GM10266 (cell line): ENCODE measurements at regions not wholly inside any gene's neighbourhood (a gene's known extent, or its start where the extent isn't known, plus 50 kb on each side); places are given as distances from the start of the nearest gene placed in this dataset.

Source experiments
- DNase-seq: peaks from one replicate; pipeline ENCODE4 v3.0.0; 2012; ENCODE audit errors: extremely low spot score
- TF ChIP-seq, protein P1 (sequence below): IDR thresholded peaks from 2 replicates; pipeline ENCODE4 v1.5.1; 2012; ENCODE audit warnings: mild to moderate bottlenecking, low read depth; ENCODE audit not compliant: control insufficient read depth, insufficient read depth; ENCODE audit errors: missing control alignments

- TF ChIP-seq, protein P1, sequence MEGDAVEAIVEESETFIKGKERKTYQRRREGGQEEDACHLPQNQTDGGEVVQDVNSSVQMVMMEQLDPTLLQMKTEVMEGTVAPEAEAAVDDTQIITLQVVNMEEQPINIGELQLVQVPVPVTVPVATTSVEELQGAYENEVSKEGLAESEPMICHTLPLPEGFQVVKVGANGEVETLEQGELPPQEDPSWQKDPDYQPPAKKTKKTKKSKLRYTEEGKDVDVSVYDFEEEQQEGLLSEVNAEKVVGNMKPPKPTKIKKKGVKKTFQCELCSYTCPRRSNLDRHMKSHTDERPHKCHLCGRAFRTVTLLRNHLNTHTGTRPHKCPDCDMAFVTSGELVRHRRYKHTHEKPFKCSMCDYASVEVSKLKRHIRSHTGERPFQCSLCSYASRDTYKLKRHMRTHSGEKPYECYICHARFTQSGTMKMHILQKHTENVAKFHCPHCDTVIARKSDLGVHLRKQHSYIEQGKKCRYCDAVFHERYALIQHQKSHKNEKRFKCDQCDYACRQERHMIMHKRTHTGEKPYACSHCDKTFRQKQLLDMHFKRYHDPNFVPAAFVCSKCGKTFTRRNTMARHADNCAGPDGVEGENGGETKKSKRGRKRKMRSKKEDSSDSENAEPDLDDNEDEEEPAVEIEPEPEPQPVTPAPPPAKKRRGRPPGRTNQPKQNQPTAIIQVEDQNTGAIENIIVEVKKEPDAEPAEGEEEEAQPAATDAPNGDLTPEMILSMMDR = no peak
These were observed 119.7 kb downstream of the PTCSC3 start for GRCh38 chr14:36056845-36057244.

GRCh38 chr14:36055681-36056225 is 120.8 kb downstream of the PTCSC3 start:
- TF ChIP-seq, protein P1 = no peak
- DNase-seq = no peak

More at GRCh38 chr14:36056845-36057244, 119.7 kb downstream of the PTCSC3 start:
- DNase-seq = no peak

- TF ChIP-seq, protein P1 = no peak
- no peak for DNase-seq
These were observed 121.5 kb downstream of the PTCSC3 start for GRCh38 chr14:36055052-36055378.

- no peak for DNase-seq
- TF ChIP-seq, protein P1 = no peak
These were observed 122.0 kb downstream of the PTCSC3 start for GRCh38 chr14:36054353-36055051.

DNA sequence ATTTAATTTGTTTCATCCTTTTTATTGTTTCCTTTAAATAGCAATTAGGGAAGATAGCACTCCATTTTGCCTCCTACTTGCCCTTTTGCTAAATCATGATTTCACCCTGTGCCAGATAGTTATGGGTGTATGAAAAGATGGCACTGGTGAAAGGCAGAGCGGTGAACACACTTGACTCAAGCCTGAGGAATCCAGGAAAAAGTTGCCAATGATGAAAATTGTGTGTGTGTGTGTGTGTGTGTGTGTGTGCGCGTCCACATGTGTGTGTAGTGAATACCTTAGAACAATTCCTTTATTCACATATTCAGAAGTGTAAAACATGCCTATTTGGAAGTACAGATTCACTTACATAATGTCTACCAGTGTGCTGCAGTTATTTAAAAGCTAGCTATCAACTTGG is 123.8 kb downstream of the PTCSC3 start:
- TF ChIP-seq, protein P1 = no peak
- DNase-seq = no peak

DNA sequence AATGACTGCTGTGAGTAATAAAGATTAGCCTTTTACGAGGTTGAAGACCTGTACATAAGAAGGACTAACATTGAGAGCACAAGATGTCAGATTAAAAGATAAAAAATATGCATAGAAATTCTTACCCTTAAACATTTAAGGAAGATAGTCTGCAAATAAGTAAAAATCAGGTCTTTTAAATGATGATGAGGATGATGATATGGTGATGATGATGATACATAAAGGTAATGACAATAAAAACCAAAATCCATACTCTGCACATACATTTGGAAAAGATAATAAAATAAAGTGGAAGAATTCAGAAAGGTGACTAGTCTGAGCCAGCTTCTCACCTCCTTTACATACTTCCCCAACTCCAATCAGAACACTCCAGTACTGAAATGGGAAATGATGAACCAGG is 124.5 kb downstream of the PTCSC3 start:
- no peak for DNase-seq
- TF ChIP-seq, protein P1 = no peak

- no peak for DNase-seq
- TF ChIP-seq, protein P1 = no peak
These were observed 127.9 kb downstream of the PTCSC3 start for GRCh38 chr14:36048667-36049066.
